ENCODE measurements at regions not wholly inside any gene's neighbourhood (a gene's known extent, or its start where the extent isn't known, plus 50 kb on each side); places are given as distances from the start of the nearest gene placed in this dataset.

GRCh38 chr18:64380117-64380516 is 231.2 kb upstream of the LINC00305 start:
- H4K5ac ChIP-seq (ENCODE audit: insufficient read length, low read depth, low read length) = no peak overlapping the region
- no peak overlapping the region for H3K18ac ChIP-seq (ENCODE audit: insufficient read length, low read depth, low read length)
- no peak overlapping the region for H3K56ac ChIP-seq (ENCODE audit: insufficient read length, low read depth, low read length)
- no peak overlapping the region for H3K4me2 ChIP-seq (ENCODE audit: insufficient read depth, insufficient read length, low read length)
- Mint-ChIP-seq H3K27ac (no peak overlapping the region), H3K36me3 (ENCODE audit: insufficient read depth in 1 of 3, low read depth in 3 of 3) (peaks cover 2 to 25% (median 2%) of the 10 kb centered on the region in 3 experiments; a peak in 6 of 7 replicates), H3K9me3 (peaks cover 4 to 13% of the 10 kb centered on the region in 2 experiments; a peak in 3 of 5 replicates), H3K4me3 (no peak overlapping the region), H3K4me1 (peaks cover 7 to 13% of the 10 kb centered on the region in 2 experiments), H3K27me3 (ENCODE audit: low read depth) (no peaks in the 10 kb centered on the region)
- no peak overlapping the region for H4K91ac ChIP-seq (ENCODE audit: insufficient read length, low read depth, low read length)
- no peak overlapping the region for H2AFZ ChIP-seq (ENCODE audit: low read length)
- no peaks in the 10 kb centered on the region for H3K23me2 ChIP-seq (ENCODE audit: insufficient read length, low read depth, low read length, poor library complexity, severe bottlenecking)
- H3K27ac ChIP-seq (ENCODE audit: insufficient read length, low read depth, low read length) = no peak overlapping the region
- H3K27me3 ChIP-seq (ENCODE audit: insufficient read depth, low read length) = no peaks in the 10 kb centered on the region
- H4K8ac ChIP-seq (replicated peaks; ENCODE audit: insufficient read length, low read depth, low read length) = no peak overlapping the region
- no peak for DNase-seq
- H3K14ac ChIP-seq (ENCODE audit: insufficient read depth, low read length) = no peak overlapping the region
- no peaks in the 10 kb centered on the region for H3K79me1 ChIP-seq (ENCODE audit: insufficient read depth, low read depth, low read length, poor library complexity, severe bottlenecking)
- TF ChIP-seq, protein P1, sequence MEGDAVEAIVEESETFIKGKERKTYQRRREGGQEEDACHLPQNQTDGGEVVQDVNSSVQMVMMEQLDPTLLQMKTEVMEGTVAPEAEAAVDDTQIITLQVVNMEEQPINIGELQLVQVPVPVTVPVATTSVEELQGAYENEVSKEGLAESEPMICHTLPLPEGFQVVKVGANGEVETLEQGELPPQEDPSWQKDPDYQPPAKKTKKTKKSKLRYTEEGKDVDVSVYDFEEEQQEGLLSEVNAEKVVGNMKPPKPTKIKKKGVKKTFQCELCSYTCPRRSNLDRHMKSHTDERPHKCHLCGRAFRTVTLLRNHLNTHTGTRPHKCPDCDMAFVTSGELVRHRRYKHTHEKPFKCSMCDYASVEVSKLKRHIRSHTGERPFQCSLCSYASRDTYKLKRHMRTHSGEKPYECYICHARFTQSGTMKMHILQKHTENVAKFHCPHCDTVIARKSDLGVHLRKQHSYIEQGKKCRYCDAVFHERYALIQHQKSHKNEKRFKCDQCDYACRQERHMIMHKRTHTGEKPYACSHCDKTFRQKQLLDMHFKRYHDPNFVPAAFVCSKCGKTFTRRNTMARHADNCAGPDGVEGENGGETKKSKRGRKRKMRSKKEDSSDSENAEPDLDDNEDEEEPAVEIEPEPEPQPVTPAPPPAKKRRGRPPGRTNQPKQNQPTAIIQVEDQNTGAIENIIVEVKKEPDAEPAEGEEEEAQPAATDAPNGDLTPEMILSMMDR (conservative IDR thresholded peaks at IDR 0.05) = no peak
- no peaks in the 10 kb centered on the region for H4K20me1 ChIP-seq (ENCODE audit: control insufficient read depth, insufficient read depth, insufficient read length)
- H2BK15ac ChIP-seq (ENCODE audit: low read depth, low read length) = no peak overlapping the region
- H3T11ph ChIP-seq (ENCODE audit: low read length) = no peak overlapping the region
- H3K9me3 ChIP-seq (ENCODE audit: control insufficient read depth, low read depth, low read length) = no peaks in the 10 kb centered on the region
- no peak overlapping the region for H3K9ac ChIP-seq (ENCODE audit: extremely low read depth, insufficient read length, low read length)
- no peak overlapping the region for H3K4ac ChIP-seq (ENCODE audit: low read depth, low read length)
- H2BK20ac ChIP-seq (ENCODE audit: low read depth, low read length, poor library complexity, severe bottlenecking) = no peak overlapping the region
- H2AK5ac ChIP-seq (ENCODE audit: insufficient read length, low read length) = no peak overlapping the region
- H2BK5ac ChIP-seq (ENCODE audit: insufficient read length, low read length) = no peak overlapping the region
- no peak overlapping the region for H2BK12ac ChIP-seq (ENCODE audit: insufficient read length, low read depth, low read length)
- no peak overlapping the region for H3K23ac ChIP-seq (ENCODE audit: insufficient read length, low read depth, low read length)
- no peak overlapping the region for H2BK120ac ChIP-seq (ENCODE audit: low read depth, low read length, poor library complexity, severe bottlenecking)
- no CpG with 5 or more reads among the region's 1 CpG for WGBS (ENCODE audit: extremely low coverage, insufficient read length, low lambda C conversion rate)
- H3K79me2 ChIP-seq (ENCODE audit: insufficient read depth, low read length) = no peaks in the 10 kb centered on the region
- H3K4me1 ChIP-seq (ENCODE audit: insufficient read depth, low read length) = no peaks in the 10 kb centered on the region; the same call in 1 of the 2 replicates
